Sigmoid colon (tissue), 4 donors: ENCODE measurements at regions not wholly inside any gene's neighbourhood (a gene's known extent, or its start where the extent isn't known, plus 50 kb on each side); places are given as distances from the start of the nearest gene placed in this dataset.

Source experiments
- EP300 ChIP-seq, 4 donors: sonication (generic); formaldehyde crosslinking; IDR thresholded peaks; one replicate each; pipeline ENCODE4 v1.6.1; 2017; ENCODE audit warnings: antibody characterized with exemption in 4 of 4
- POLR2A ChIP-seq, 2 donors: fragments of 450-650 bp; IDR thresholded peaks; one replicate each; pipeline ENCODE4 v1.6.1; 2016; ENCODE audit warnings: antibody characterized with exemption in 2 of 2, mild to moderate bottlenecking in 2 of 2, moderate library complexity in 2 of 2
- TF ChIP-seq, protein P1 (sequence below), 4 experiments: fragments of 450-650 bp in 3 of 4; fragments of 200-600 bp in 1 of 4; IDR thresholded peaks; one replicate each; pipeline ENCODE4 v1.5.1; 2016 to 2019; ENCODE audit warnings: antibody characterized with exemption in 4 of 4, mild to moderate bottlenecking in 3 of 4, moderate library complexity in 2 of 4

DNA sequence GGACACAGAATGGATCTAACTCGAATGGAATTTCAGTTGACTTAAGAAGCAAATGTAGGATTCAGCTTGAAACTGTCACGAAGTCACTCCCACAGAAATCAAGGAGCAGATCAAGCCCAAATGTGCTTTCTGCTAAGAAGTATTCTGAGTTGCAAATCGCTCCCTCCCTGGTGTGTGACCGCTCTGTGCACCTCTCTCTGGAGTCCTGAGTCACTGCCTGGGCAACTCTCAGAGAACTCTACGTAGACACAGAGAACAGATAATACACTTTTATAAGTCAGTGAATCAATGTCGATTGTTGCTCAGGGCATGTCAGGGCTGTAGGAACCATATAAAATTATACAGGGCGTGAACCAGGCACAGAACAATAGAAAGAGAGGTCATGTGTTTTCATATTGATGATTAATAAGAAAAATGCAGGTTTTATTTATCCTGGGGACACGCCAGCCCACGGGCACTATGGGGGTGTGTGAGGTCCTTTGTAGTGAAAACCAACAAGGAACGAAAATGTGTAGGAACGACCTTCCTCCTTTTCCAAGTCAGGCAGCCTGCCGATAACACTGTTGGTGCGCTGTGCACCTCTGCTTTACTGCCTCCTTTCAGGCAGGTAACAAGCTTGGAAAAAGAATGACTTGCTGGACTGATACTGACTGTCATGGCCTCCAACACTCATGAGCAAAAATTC, 248.1 kb upstream of the FOXQ1 start:
- TF ChIP-seq, protein P1, sequence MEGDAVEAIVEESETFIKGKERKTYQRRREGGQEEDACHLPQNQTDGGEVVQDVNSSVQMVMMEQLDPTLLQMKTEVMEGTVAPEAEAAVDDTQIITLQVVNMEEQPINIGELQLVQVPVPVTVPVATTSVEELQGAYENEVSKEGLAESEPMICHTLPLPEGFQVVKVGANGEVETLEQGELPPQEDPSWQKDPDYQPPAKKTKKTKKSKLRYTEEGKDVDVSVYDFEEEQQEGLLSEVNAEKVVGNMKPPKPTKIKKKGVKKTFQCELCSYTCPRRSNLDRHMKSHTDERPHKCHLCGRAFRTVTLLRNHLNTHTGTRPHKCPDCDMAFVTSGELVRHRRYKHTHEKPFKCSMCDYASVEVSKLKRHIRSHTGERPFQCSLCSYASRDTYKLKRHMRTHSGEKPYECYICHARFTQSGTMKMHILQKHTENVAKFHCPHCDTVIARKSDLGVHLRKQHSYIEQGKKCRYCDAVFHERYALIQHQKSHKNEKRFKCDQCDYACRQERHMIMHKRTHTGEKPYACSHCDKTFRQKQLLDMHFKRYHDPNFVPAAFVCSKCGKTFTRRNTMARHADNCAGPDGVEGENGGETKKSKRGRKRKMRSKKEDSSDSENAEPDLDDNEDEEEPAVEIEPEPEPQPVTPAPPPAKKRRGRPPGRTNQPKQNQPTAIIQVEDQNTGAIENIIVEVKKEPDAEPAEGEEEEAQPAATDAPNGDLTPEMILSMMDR (IDR thresholded peaks at IDR 0.05), result no peak
- TF ChIP-seq POLR2A (IDR thresholded peaks at IDR 0.05) (no peak), EP300 (IDR thresholded peaks at IDR 0.05) (no peak)
